WI38 (cell line): ENCODE measurements at regions not wholly inside any gene's neighbourhood (a gene's known extent, or its start where the extent isn't known, plus 50 kb on each side); places are given as distances from the start of the nearest gene placed in this dataset.

Experiments
- H3K4me3 ChIP-seq: 2 replicates; pipeline ENCODE4 v1.5.1; 2011; ENCODE audit warnings: low read depth, mild to moderate bottlenecking, control low read depth, low read length
- TF ChIP-seq, protein P1 (sequence below): IDR thresholded peaks from 2 replicates; pipeline ENCODE4 v1.5.1; 2012; ENCODE audit warnings: low read depth, mild to moderate bottlenecking, control low read depth, low read length

DNA sequence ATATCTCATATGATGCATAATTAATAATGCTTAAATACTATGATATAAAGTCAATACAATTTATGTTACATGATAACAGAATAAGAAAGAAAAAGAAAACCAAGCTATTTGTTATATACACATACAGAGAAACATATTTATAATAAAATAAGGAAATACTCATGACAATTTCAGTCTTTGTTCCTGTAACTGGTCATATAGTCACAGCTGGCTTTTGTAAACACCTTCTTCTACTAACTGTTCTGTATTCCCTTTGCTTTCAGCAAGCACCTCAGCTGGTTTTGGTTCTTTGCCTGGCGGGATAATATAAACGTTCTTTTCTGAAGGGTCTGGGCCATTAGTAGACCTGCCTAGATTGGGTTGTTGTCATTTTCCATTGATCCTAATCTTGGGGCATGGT lies 158.5 kb downstream of the COPS8 start:
- H3K4me3 ChIP-seq, result no peak overlapping the region
- TF ChIP-seq, protein P1, sequence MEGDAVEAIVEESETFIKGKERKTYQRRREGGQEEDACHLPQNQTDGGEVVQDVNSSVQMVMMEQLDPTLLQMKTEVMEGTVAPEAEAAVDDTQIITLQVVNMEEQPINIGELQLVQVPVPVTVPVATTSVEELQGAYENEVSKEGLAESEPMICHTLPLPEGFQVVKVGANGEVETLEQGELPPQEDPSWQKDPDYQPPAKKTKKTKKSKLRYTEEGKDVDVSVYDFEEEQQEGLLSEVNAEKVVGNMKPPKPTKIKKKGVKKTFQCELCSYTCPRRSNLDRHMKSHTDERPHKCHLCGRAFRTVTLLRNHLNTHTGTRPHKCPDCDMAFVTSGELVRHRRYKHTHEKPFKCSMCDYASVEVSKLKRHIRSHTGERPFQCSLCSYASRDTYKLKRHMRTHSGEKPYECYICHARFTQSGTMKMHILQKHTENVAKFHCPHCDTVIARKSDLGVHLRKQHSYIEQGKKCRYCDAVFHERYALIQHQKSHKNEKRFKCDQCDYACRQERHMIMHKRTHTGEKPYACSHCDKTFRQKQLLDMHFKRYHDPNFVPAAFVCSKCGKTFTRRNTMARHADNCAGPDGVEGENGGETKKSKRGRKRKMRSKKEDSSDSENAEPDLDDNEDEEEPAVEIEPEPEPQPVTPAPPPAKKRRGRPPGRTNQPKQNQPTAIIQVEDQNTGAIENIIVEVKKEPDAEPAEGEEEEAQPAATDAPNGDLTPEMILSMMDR, result no peak

DNA sequence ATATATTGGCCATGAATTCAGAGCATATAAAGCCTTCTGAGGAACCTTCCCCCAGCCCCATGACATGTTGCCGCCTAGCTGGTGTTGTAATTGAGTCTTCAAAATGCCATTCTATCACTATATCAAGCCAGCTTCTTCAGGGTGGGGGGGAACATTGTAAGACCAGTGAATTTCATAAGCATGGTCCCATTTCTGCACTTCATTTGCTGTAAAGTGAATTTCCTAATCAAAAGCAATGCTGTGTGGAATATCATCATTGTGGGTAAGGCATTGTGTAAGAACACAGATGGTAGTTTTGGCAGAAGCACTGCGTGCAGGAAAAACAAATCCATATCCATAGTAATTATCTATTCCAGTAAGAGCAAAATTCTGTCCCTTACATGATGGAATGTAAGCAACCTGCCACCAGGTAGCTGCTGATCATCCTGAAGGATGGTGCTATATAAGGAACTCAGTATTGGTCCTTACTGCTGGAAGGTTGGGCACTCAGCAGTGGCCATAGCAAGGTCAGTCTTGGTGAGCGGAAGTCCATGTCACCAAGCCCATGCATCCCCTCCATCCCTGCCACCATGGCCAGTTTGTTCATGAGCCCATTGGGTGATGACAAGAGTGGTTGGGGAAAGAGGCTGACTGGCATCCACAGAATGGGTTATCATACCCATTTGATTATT lies 159.4 kb downstream of the COPS8 start:
- TF ChIP-seq, protein P1, result no peak

DNA sequence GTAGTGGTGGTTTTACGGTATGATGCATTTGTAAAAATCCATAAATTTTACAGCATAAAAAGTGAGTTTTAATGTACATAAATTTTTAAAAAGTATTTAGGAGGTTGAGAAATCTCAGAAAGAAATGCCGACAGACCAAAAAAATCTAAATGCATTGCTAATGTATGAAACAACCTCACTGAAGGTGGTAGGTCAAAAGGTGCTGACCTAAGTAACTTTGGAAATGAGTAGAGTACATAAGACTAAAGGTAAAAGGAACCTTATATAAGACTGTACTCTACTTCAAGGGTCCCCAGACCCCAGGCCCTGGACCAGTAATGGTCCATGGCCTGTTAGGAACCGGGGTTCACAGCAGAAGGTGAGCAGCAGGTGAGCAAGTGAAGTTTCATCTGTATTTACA lies 163.4 kb downstream of the COL6A3 start:
- TF ChIP-seq, protein P1, result no peak
- H3K4me3 ChIP-seq, result no peak overlapping the region

More for the DNA sequence above, 159.4 kb downstream of the COPS8 start:
- H3K4me3 ChIP-seq, result no peak overlapping the region

DNA sequence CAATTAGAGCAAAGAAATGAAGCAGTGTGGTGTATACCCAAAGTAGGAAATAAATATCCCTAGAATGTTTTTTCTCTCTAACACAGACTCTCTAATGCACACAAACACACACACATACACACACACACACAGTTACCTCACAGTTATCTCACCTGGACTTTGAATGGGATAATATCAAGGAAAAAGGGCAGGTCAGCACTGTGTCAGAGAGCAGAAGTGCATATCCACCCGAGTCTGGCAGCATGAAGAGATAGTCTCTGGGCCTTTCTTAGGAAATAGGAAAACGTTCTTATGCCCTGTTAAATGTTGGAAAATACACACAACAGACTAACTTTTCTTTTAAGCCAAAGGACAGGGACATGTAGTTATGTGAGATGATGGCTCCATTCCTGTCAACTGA lies 162.0 kb downstream of the COL6A3 start:
- TF ChIP-seq, protein P1, result no peak

DNA sequence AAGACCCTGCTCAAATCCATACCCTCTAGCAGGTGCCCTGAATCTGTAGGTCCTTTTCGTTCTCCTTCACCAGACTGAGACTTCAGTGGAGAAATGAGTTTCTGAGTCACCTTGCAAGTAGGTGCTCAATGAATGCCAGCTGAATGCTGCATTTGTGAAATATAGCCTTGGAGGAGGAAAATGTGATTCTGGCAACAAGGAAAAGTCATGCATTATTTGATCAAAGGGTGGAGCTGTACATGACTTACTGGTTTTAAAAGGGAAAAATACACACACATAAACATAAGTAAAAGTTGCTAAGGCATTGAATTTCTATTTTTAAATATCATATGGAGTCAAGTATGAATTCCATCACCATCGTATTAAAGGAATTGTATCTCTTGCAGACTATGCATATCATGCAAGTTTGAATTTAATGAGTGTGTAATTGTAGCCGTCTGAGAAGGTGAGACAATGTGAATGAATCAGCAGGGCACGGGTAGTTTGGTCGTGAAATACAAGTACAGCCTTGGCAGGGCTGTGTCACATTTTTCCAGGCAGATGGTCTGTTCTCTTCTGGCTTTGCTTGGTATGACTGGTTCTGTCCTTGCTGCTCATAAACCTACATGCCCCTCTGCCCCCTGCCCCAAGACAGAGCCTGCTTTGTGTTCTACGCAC lies 160.8 kb downstream of the COL6A3 start:
- TF ChIP-seq, protein P1, result no peak
- H3K4me3 ChIP-seq, result no peak overlapping the region

More for the DNA sequence above, 162.0 kb downstream of the COL6A3 start:
- no peak overlapping the region for H3K4me3 ChIP-seq

DNA sequence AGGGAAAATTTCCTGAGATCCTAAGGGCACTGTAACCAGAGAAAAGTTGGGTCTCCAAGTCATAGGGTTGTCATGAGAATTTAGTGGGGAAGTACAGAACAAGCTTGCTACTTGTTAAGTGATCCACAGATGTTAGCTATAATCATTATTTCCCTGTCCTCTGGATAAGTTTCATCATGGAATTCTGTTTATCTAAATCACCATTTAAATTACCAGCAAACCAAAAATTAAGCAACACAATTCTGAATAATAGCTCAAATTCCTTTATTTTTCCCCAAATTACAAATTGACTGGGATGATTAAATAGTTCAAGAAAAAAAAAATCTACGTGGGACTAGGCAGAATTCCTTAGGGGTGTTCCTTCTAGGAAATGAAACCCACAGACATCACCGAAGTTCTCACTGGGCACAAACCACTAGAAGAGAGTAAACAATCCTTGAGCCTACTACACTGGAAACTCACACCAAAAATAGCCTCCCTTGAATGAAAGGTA lies 159.5 kb downstream of the COL6A3 start:
- TF ChIP-seq, protein P1, result no peak
- no peak overlapping the region for H3K4me3 ChIP-seq

DNA sequence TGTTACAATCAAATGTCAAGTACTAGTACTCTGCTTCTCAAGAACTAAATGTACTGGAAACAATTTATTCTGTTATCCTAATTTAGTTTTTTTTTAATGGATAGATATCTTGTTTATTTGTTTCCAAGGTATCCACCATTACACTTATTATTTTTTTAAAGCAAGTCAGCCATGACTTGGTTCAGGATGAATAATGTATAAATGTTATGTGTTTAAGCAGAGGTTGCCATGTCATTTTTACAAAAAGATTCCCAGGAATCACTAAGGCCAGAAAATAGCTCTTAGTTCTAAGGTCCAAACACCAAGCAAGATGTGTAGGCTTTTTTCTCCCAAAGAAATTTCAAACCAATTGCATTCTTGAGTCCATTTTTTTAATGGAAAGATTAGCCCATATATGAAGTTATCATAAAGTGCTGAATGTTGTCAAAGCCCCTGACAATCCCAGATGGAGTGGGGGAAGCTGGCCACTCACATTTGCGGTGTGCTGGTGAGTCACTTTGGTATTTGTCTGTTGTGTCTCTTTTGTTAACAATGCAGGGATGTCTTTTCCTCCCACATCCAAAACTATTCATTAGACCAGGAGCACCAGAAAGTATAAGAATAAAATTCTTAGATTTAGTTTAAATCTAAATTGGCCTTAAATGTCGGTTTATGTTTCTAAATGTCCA lies 158.9 kb downstream of the COL6A3 start:
- H3K4me3 ChIP-seq, result no peak overlapping the region
- TF ChIP-seq, protein P1, result no peak
